Epithelial cell of prostate (primary cell): ENCODE measurements at regions not wholly inside any gene's neighbourhood (a gene's known extent, or its start where the extent isn't known, plus 50 kb on each side); places are given as distances from the start of the nearest gene placed in this dataset.

Source experiments
- DNase-seq: peaks from one replicate; pipeline ENCODE4 v3.0.0-alpha.2; 2011; ENCODE audit warnings: low read depth, low spot score
- H3K27ac ChIP-seq: fragments of 450-650 bp; 2 replicates; pipeline ENCODE4 v1.5.1; 2017; ENCODE audit warnings: mild to moderate bottlenecking

DNA sequence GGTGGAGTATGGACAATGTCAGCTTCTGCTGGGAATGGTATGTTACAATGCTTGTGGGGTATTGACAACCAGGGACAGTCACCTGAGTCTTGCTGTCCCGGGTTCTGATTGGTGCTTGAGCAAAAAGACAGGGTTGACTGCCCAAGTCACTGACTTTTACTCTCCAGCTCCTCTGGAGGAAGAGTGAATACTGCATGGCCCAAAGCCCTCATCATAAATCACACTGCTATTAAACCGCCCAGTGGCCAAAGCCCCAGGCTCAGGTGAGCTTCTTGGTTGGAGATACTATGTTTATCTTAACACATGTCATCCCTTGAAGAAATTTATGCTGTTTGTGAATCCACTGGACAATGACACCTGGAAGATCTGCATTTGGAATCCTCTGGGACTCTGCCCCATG lies 90.0 kb upstream of the IGFBP3 start:
- H3K27ac ChIP-seq, result no peak overlapping the region
- DNase-seq, result no peak

DNA sequence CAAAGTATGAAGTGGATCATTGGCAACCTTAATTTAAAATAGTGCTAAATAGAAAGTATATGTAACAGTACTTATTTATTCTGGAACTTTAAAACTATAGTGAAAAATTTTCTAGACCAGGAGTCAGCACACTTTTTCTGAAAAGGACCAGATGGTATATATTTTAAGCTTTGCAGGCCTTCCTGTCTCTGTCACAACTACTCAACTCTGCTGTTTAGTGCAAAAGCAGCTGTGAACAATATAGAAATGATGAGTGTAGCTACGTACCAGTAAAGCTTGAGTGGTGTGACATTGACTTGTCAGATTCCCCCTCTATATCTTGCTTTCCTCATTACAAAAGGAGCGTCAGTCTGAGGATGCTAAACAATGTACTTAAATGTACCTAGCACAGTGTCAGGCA lies 88.1 kb upstream of the IGFBP3 start:
- no peak overlapping the region for H3K27ac ChIP-seq
- DNase-seq, result no peak

DNA sequence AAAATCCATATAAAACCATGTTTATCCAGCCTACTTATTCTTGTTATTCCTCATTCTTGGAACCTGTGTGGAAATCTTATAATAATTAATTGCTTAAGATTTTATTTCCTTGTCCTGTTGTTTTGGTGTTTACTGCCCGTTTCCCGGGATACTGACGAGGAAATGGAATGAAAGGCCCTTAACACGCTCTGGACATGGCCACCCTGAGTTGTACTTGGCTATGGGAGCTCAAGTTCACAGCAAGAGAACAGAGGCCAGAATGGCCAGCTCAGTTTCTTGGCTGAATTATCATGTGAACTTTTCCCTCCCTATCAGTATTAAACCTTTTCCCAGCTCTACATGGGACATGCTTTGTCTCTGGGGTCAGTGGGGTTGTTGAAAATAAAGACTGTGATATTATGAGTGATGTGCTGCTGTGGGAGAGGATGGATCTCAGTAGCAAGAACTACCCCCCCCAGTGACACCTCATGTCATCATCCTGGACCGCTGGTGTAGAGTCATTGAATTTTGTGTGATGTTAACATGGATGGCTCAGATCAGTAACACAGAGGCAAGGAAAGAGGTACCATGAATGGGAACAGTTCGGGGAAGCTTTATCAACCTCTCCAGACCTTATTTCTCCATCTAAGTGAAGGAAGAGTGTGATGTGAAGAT lies 87.0 kb upstream of the IGFBP3 start:
- no peak overlapping the region for H3K27ac ChIP-seq
- no peak for DNase-seq

DNA sequence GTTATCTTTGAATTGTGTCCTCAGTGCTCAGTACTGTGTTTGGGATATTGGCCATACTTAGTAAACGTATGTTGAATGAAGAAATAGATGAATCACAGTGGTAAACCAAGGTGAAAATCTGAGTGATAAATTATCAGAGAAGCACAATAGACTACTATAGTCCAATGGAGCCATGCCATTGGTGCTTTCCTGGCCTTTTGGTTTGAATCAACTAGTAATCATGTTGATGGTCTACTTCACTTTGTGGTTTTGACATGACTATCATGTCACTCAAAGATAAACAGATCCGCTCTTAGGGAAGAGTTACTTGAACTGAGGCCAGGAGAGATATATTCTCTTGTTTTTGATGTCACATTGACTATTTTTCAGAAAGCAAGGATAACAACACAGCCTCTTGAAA lies 86.1 kb upstream of the IGFBP3 start:
- no peak overlapping the region for H3K27ac ChIP-seq
- no peak for DNase-seq

DNA sequence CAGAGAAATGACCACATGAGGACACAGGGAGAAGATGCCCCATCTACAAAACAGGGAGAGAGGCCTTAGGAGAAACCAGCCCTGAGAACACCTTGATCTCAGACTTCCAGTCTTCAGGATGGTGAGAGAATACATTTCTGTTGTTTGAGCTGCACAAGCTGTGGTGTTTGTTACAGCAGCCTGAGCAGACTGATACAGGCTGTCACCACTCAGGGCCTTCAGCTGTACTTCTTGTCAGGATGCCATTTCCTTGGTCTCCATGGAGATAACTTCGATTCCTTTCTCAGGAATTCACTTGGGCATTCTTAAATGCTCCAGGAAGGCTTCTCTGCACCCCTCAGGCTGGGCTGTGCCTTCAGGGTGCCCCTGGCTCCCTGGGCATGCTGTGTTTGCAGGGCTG lies 85.7 kb upstream of the IGFBP3 start:
- H3K27ac ChIP-seq, result no peak overlapping the region
- DNase-seq, result no peak

DNA sequence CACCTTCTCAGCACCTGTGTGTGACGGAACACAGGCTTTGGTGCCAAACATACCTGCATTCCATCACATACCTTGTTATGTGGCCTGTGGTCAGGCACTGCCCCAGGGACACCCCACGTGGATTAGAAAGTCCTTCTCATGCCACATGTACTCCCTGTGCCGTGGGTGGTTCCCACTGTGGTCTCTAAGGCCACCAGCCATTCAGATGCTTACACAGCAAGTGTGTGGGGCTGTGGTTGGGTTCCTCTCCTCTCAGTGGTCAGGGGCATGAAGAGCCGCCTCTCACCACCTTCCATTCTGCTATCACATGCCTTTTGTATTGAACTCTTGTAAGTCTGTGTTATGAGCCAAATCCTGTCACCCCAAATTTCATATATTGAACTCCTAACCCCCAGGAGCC lies 85.1 kb upstream of the IGFBP3 start:
- no peak for DNase-seq
- H3K27ac ChIP-seq, result no peak overlapping the region

DNA sequence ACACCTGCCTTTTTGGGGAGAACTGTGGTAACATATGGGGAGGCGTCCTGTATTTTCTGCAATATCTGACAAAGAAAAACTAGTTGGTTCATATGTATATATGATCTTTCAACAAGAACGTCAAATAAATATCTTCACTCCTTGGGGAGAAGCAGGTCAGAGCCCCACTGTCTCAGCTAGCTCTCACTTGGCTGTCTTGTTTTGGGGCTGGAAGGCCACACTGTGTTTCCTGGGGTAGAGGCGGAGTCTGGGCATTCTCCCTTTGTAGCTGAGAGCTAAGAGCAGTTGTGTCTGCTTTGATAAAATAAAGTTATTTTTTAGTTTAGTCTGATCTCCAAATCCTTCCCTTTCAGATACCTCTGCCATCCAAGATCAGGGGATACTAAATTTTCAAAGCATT lies 83.9 kb upstream of the IGFBP3 start:
- H3K27ac ChIP-seq, result no peak overlapping the region
- DNase-seq, result no peak

DNA sequence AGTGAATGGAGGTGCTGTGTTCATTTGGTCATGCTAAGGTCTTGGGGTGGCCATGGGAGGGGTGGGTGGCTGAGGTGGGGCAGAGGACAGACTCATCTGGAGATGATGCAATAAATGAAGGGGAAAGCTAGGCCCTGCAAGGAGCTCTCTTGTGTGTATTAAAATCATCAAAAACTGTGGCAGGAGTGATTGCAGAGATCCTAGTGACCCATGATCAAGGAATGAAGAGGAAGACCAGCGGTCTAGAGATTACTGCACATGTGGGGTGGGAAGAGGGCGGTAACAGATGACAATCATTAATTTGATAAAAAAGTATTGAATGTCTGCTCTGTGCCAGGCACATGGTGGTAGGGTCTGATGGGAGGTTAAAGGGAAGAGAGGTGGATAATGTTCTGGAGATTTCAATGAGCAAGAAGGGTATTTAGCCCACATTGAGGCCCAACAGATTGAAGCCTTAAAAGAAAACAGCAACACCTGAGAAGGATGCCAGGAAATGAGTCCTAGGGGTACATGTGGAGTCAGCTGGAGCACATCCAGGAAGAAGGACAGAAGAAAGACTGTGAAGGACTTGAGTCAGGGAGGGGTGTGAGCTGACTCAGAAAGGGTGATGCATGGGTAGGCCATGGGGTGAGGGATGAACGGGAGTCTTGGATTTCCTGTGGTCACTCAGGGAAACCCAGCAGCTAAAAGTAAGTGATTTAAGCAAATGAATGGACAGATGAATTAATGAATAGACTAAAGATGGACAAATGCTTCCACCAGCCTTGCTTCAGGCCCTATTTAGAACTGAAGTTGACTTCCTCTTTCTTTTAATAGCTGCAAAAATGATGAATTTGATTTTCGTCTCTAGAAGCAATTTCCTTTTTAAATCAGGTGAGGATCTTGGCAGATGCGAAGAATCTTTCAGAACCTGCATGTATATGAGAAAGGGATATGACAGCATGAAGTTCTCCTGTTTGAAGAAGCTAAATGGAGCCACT lies 83.1 kb upstream of the IGFBP3 start:
- peak overlapping the region; percentile 67 for H3K27ac ChIP-seq
- DNase-seq, result peak; percentile 89

DNA sequence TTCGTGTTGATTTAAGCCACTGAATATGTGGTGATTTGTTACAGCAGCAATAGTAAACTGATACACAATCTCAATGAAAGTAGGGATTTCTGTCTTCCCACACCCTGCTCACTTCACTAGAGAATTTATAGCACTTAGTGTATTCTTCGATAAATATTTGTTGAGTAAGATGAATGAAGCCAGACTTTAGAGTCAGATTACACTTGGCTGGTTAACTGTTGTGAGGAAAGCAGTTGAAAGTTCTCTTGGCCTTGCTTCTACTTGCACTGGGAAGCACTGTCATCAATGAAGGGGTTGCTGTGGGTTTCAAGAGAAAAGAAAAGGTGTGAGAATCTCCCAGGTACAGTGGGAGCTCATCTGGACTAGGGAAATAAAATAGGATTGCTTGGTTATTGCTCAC lies 82.1 kb upstream of the IGFBP3 start:
- peak overlapping the region; percentile 67 for H3K27ac ChIP-seq
- DNase-seq, result no peak

DNA sequence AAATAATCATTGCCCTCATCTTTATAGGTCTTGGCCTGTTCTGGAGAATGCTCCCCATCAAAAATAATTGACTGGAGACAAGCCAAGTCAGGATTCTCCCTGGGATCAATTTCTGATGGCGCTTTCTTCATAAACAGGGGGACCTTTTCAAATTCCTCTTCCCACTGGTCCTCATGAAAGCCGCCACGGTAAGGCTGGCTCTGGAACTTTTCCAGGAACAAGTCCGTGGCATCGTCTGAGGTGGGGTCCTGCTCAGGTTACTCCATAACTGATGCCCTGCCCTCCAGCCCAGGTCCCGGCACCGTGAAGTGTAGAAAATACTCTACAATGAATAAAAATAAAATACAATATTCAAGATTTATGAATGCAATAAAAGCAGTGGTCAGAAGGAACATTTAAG lies 79.4 kb upstream of the IGFBP3 start:
- DNase-seq, result no peak
- H3K27ac ChIP-seq, result no peak overlapping the region

DNA sequence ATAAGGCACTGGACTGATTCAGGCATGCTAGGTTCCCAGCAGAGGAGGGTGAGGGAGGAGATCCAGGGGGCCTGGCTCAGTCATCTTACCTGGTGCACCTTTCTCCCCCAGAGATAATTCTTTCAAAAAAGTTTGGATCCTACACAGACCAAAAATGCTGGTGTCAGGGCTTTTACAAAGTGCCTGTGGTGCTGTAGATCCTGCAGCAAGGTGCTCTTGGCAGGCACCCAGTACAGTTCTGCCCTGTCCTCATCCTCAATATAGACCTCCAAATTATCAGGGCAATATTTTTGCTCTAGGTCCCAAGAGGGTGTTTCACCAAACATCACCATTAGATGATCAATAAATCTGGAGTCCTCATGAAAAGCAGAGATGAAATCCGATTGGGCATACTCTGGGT lies 78.5 kb upstream of the IGFBP3 start:
- DNase-seq, result no peak
- no peak overlapping the region for H3K27ac ChIP-seq

DNA sequence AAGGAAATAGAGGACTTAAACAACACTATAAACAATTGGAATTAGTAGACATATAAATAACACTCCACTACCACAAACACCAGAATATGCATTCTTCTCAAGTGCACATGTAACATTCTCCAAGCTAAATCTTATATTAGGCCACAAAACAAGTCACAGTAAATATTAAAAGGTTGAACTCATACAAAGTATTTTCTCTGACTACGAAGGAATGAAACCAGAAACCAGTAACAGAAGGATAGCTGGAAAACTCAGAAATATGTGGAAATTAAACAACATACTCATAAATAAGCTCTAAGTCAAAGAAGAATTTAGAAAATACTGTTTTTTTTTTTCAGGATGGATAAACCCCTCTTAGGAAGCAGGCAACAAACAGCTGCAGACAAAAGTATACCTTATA lies 77.4 kb upstream of the IGFBP3 start:
- no peak overlapping the region for H3K27ac ChIP-seq
- DNase-seq, result no peak

DNA sequence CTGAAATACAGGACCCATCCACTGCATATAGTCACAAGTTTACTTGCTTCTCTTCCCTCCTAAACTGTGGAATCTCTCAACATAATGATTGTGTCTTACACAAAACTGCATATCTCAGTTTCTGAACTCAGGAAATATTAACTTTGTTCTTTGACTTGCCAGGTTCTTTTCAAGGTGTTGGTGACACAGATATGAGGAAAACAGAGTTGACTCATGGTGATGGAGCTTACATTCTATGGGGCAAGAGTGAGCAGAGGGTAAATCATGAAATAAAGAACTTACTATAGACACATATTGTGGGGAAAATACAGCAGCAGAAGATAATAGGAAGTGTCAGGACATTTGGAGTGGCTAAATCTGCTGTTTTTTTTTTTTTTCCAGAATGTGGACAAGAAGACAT lies 72.5 kb upstream of the IGFBP3 start:
- no peak overlapping the region for H3K27ac ChIP-seq
- DNase-seq, result no peak

DNA sequence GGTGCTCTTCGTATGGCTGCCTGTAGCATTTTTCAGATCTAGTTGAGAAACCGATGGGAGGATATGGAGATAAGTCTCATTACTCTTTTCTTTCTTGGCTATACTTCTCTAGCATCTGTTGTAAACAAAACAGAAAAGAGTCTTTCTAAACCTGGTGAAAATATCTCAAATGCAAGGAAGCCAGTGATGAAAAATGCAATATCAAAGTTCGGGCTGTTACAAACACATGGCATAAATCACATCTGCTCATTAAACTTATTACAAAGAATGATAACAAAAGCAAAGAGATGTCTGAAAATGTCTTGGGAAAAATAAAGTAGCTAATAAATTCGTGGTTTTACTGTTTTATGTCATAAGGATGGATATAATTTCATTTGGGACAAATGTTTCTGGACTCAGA lies 71.8 kb upstream of the IGFBP3 start:
- no peak overlapping the region for H3K27ac ChIP-seq
- no peak for DNase-seq

DNA sequence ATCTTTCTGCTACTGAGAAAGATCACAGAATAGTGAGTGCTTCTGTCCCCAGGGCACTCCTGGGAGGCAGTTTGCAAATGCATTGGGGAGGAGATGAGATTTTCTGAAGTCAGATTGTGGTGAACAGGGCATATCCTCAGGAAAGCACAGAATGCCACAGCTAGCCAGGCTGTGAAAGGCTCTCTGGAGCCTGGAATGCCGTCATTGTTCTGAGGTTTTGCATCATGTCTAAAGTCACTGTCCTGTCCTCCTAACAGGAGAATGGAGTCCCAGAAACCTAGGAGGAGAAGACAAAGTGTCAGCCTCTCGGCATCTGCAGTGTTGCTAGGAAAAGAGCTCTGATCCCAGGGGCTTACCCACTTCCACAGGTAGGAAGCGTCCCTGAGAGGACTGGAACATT lies 69.2 kb upstream of the IGFBP3 start:
- H3K27ac ChIP-seq, result no peak overlapping the region
- DNase-seq, result no peak

DNA sequence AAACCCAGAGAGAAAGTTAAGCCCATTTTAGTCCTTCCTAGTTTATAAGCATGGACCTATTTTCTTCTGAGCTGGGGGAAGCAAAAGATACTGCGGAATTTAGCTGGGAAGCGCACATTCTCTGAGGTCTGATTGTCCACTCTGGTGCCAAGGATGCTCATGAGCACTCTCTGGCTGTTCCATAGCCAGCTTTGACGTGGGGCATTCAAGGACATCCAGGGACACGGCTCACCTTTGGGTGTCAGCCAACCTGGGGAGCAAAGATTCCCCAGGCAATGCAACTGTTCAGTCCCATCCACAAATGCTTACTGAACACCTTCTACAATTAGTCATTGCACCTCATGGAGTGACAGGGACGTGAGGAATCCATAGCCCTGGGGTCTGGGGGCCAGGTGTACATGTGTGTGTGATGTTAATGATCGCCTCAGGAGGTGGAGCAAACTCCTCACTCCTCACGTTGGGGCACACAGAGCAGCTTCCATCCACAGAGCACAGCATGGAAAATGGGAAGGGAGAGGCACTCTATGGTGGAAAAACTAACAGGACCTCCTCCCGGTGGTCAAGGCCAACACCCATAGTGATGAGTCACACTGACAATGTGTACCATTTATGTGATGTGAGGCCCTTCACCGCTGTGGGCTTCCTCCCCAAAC lies 67.5 kb upstream of the IGFBP3 start:
- H3K27ac ChIP-seq, result no peak overlapping the region

DNA sequence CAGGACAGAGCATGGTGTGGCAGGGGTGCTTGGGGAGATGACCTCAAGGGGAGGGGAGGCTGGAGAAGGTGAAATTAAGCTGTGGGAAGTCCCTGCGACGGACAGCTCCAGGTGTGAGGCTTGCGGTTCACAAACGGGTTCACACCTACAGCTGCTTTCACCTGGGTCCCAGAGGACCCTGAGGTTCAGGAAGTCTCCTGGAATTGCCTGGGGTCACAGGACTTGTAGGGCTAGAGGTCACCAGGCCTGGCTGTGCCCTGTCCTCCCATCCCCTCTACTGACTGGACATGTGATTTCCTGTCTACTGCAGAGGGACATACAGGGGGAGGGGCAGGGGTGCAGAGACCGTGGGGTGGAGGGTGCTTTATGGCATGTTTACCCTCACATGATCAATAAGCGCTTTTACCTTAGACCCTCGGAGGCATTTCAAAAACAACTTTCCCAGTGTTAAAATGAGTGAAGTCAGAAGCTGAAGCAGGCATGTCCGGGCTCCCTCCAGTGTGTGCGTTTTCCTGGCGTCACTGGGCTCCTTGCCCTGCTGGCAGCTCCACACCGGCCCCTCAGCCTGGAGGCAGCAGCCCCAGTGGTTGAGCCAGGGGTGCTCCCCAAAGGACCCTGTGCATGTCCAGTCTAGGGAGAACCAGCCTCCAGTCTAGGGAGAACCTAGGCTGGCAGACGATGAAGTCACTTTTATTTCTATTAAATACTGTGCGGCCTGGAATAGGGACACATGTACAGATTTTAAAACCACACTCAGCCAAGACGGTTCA lies 66.6 kb upstream of the IGFBP3 start:
- H3K27ac ChIP-seq, result no peak overlapping the region
- no peak for DNase-seq

More for the DNA sequence above, 67.5 kb upstream of the IGFBP3 start:
- DNase-seq, result no peak

DNA sequence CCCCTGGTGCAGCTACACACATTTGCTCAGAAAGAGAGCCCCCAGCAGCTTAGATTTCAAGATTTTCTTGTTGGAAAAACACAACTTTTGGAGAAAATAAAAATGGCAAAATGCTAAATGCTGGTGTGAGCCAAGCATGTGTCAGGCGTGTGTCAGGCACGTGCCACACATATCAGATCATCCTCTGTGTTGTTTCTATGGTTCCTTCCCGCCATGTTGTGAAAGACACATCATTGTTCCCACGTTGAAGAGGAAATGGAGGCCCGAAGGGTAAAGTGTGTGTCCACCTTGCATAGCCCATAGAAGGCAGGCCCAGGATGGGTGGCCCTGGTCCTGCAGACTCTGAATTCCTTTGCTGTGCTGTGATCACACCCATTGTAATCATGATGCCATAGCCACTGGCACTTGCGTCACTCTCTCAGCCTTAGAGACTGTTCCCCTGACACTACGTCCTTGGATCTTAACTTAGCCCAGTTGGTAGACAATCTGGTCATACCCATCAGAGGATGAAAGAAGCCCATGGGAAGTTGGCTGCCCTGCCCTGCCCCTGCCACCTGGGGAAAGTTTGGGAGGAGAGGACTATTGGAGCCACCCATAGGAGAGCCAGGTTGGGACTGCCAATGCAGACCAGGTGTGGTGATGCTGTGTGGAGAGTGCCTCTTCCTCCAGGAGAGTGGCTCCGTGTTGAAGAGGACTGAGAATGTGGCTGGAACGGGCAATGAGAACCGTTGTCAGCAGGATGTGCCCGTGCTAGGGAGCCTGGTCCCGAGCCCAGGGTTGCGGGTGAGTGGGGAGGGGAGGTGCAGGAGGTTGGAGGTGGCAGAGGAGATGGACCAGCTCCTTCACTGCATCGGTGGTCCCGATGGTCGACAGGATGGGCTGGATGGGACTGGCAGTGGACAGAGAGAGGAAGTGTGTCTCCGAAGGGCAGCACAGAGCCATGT lies 65.6 kb upstream of the IGFBP3 start:
- no peak overlapping the region for H3K27ac ChIP-seq
- no peak for DNase-seq

DNA sequence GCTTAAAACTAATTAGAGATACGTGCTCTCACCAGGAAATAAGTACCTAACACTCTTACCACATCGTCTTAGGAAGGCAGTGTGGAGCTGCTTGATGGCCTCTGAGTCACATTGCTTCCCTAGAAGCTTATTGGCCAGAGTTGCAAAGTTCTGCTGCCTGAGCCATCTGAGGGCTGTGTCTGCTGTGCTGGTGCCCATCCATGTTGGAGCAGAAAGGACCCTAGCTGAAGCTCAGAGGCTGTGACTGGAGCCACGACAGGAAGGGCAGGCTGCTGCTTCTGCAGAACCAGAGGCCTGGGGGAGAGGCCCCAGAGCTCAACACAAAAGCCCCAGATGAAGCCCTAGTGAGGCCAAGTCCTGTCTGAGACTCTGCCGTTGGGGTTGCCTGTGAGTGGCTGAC lies 64.8 kb upstream of the IGFBP3 start:
- H3K27ac ChIP-seq, result no peak overlapping the region
- DNase-seq, result no peak
